ENCODE measurements at regions not wholly inside any gene's neighbourhood (a gene's known extent, or its start where the extent isn't known, plus 50 kb on each side); places are given as distances from the start of the nearest gene placed in this dataset.

DNA sequence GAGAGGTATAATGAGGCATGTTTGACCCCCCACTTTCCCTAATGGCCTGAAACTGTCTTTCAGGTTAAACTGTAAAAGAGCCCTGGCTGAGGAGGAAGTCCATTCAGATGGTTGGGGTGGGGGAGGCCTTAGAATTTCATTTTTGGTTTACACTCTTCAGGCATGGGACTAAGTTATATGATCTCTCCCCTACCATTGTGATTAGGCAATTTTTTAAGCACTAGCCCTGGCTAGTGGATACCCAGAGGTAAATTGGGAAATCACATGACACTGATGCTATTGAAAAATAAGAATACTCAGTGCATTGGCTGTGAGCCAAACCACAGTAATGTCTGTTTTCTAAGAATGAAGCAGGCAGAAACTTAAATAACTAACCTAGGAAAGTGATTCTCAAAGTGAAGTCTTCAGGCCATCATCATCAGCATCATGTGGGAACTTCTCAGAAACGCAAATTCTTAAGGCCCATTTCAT lies 149.7 kb downstream of the RRAGB start:
- TF ChIP-seq EP300 (IDR thresholded peaks at IDR 0.05; ENCODE audit: borderline replicate concordance in 1 of 2, low read depth in 2 of 2, low read length in 2 of 2) (no peak), RBBP5 (IDR thresholded peaks at IDR 0.05; ENCODE audit: borderline replicate concordance, low read depth, low read length) (no peak), POLR2A (IDR thresholded peaks at IDR 0.05; ENCODE audit: control extremely low read depth in 1 of 2, low read depth in 2 of 2, low read length in 2 of 2) (no peak), EGR1 (IDR thresholded peaks at IDR 0.05; ENCODE audit: borderline replicate concordance, low read depth, low read length) (no peak)
- TF ChIP-seq, protein P1, sequence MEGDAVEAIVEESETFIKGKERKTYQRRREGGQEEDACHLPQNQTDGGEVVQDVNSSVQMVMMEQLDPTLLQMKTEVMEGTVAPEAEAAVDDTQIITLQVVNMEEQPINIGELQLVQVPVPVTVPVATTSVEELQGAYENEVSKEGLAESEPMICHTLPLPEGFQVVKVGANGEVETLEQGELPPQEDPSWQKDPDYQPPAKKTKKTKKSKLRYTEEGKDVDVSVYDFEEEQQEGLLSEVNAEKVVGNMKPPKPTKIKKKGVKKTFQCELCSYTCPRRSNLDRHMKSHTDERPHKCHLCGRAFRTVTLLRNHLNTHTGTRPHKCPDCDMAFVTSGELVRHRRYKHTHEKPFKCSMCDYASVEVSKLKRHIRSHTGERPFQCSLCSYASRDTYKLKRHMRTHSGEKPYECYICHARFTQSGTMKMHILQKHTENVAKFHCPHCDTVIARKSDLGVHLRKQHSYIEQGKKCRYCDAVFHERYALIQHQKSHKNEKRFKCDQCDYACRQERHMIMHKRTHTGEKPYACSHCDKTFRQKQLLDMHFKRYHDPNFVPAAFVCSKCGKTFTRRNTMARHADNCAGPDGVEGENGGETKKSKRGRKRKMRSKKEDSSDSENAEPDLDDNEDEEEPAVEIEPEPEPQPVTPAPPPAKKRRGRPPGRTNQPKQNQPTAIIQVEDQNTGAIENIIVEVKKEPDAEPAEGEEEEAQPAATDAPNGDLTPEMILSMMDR (IDR thresholded peaks at IDR 0.05; ENCODE audit: control extremely low read depth in 1 of 3, insufficient read depth in 1 of 3, low read depth in 1 of 3, low read length in 3 of 3): no peak
- TF ChIP-seq, protein P2, sequence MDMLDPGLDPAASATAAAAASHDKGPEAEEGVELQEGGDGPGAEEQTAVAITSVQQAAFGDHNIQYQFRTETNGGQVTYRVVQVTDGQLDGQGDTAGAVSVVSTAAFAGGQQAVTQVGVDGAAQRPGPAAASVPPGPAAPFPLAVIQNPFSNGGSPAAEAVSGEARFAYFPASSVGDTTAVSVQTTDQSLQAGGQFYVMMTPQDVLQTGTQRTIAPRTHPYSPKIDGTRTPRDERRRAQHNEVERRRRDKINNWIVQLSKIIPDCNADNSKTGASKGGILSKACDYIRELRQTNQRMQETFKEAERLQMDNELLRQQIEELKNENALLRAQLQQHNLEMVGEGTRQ (IDR thresholded peaks at IDR 0.05; ENCODE audit: low read length): no peak
